AG09319 (cell line): ENCODE measurements at regions not wholly inside any gene's neighbourhood (a gene's known extent, or its start where the extent isn't known, plus 50 kb on each side); places are given as distances from the start of the nearest gene placed in this dataset.

Experiments used
- DNase-seq: peaks from one replicate; pipeline ENCODE4 v3.0.0-alpha.2; 2010; ENCODE audit warnings: low read depth; ENCODE audit errors: extremely low read depth
- CTCF ChIP-seq: IDR thresholded peaks from 2 replicates; pipeline ENCODE4 v1.5.1; 2011; ENCODE audit warnings: low read depth, mild to moderate bottlenecking, inconsistent platforms, low read length, moderate library complexity

GRCh38 chr12:107826276-107826675, 51.8 kb downstream of the ASCL4 start:
- TF ChIP-seq CTCF: no peak
- DNase-seq: no peak

GRCh38 chr12:107829271-107829670, 54.8 kb downstream of the ASCL4 start:
- TF ChIP-seq CTCF: no peak
- no peak for DNase-seq

GRCh38 chr12:107832441-107832840, 57.9 kb downstream of the ASCL4 start:
- TF ChIP-seq CTCF: no peak

GRCh38 chr12:107840186-107840585, 65.7 kb downstream of the ASCL4 start:
- DNase-seq: no peak
- no peak for TF ChIP-seq CTCF

More at GRCh38 chr12:107832441-107832840, 57.9 kb downstream of the ASCL4 start:
- DNase-seq: no peak

GRCh38 chr12:107843351-107844311, 69.1 kb downstream of the ASCL4 start:
- TF ChIP-seq CTCF: no peak
- no peak for DNase-seq

GRCh38 chr12:107844312-107844921, 69.9 kb downstream of the ASCL4 start:
- TF ChIP-seq CTCF: no peak
- DNase-seq: no peak
